Lower leg skin (tissue), 3 donors: ENCODE measurements at regions not wholly inside any gene's neighbourhood (a gene's known extent, or its start where the extent isn't known, plus 50 kb on each side); places are given as distances from the start of the nearest gene placed in this dataset.

ENCODE experiments used
- CTCF ChIP-seq, 3 donors: fragments of 450-650 bp; IDR thresholded peaks; one replicate each; pipeline ENCODE4 v1.5.1; 2016; ENCODE audit warnings: antibody characterized with exemption in 3 of 3, mild to moderate bottlenecking in 3 of 3, moderate library complexity in 2 of 3
- POLR2A ChIP-seq, 2 donors: fragments of 450-650 bp; IDR thresholded peaks; one replicate each; pipeline ENCODE4 v1.6.1; 2016 to 2017; ENCODE audit warnings: antibody characterized with exemption in 2 of 2, mild to moderate bottlenecking in 1 of 2, moderate library complexity in 1 of 2

DNA sequence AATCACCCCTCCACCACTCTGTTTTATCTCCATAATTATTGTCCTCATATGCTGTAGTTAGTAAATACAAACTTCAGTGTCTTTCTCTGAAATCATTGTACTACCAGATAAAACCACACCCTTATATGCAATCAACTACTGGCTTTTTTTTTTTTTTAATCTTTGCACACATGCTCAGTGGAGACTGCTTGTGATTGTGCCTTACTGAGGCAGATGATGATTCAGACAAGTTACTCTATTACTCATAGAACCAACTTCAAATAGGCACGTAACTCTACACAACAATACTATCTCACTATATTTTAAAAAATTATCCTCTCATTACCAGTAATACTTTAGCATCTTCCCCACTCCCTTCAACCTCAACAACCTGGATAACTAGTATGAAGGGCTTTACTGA lies 1278.4 kb upstream of the PIK3C3 start:
- TF ChIP-seq POLR2A (IDR thresholded peaks at IDR 0.05) (no peak), CTCF (IDR thresholded peaks at IDR 0.05) (no peak)
